GM21786 (cell line): ENCODE measurements at regions not wholly inside any gene's neighbourhood (a gene's known extent, or its start where the extent isn't known, plus 50 kb on each side); places are given as distances from the start of the nearest gene placed in this dataset.

ENCODE experiments used
- ATAC-seq: cut with Tn5 transposase; IDR thresholded peaks from one replicate; pipeline ENCODE4 v1.9.1; 2021; ENCODE audit not compliant: unreplicated experiment

DNA sequence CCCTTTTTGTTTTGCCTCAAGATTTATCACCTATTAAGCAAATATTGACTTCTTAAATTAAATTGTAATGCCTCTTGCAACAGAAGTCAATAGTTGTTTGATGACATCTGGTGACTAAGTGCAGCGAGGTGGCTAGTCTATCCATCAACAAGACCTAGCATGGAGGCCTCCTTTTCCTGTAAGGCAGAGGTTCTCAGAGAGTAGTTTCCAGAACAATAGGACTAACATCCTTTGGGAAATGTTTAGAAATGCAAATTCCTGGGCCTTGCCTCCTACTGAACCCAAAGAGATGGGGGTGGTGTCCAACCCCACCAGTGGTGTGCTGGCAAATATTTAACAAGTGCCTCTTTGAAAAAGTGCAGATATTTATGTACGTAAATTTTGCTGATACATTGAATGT lies 143.7 kb downstream of the SCP2D1 start:
- no peak for ATAC-seq

DNA sequence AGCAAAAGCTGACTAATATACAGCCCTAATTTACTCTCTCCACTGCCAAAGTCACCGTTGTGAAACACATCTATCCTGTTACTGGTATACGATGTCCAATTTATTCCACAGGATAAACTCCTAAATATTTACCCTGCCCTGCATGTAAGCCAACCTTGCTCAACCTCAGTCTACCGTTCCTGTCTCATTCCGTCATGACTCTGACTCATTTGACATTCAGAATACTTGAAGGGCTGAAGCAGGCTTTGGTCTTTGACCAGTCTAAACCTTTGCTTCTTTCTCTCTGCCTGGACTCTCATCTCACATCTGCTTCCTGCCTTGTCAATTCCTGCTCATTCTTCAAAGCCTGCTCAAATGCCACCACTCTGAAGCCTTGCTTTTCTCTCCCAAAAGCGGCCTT lies 157.5 kb downstream of the SCP2D1 start:
- ATAC-seq = no peak

DNA sequence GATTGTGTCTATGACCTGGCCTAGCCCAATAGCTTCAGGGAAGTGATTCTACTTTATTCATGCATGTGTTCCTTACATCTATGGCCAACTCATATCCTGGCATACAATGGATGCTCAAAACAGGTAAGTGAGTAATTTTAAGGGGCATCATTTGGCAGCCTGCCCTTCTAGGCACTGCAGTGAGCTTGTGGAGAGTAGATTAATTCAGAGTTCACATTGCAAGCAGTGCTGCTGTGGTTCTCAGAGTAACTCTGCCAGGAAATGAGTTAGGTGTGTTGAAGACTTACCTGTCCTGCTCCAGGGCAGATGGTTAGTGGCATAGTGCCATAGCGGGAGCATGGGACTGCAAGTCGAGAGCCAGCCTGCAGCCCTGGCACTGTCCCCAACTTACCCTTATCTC lies 158.0 kb downstream of the SCP2D1 start:
- no peak for ATAC-seq

DNA sequence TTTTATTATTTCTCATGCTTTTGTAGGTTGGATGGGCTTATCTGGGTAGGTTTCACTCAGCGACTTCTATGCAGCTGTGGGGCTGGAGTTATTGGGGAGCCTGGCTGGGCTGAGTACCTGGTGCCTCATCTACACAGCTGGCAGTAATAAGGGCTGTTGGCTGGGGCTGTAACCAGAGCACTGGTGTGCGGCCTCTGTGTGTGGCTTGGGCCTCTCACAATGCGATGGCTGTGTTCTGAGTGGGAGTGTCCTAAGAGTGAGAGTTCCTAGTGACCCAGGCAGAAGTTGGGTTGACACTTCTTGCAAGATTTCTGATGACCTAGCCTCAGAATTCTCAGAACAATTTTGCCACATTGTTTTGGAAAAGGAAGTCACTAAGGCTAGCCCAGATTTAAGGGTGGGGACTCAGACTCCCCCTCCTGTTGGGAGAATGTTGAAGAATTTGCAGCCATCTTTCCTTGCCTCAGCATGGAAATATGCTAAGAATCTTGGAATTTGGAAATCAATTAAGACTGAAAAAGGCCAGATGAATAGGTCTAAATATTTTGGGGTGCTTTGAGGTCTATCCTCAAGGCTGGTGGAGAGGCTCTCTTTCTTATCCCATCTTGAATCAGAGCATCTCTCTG lies 158.8 kb downstream of the SCP2D1 start:
- ATAC-seq = no peak

DNA sequence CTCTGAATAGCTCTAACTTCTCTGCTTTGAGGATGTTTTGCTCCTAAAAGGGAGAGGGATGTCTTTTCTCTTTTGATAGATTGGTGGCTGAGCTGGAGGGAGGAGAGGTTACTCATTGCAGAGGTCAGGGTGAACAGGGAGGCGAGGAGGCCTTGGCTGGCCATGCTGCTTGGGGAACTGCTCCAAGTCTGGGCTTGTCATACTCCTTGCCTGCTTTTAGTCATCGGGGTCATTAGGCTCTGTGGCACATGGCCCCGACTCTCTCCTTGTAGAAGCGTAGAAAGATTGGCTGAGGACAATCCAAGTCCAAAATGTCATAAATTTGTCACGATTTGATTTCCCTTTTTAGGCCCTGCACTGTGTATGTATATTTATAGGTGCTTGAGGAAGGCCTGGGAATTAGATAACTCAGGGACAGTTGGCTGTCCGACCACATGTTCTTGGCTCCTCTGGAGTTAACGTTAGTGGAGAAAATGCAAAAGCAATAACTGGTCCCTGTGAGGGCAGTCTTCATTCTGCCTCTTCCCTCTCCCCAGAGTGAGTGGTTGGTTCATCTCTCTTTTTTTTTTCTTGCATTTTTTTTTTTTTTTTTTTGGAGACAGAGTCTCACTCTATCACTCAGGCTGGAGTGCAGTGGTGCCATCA lies 160.1 kb downstream of the SCP2D1 start:
- no peak for ATAC-seq

DNA sequence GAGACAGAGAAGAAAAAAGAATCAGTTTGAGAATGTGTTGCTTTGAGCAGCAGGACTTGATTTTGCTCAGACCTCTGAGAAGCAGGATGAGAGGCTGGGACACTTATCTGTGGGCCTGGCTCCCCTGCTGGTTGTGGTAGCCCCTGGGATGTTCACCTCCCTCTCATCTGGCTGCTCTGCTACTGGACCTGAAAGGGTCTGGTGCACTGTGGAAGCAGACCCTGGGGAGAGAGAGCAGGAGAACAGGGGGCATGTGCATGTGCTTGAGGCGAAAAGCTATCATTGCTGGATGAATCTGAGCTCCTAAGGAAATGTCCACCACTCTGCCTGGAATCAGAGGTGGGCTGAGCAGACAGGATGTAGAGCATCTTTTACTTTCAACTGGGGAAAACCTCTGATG lies 161.1 kb downstream of the SCP2D1 start:
- ATAC-seq = no peak

DNA sequence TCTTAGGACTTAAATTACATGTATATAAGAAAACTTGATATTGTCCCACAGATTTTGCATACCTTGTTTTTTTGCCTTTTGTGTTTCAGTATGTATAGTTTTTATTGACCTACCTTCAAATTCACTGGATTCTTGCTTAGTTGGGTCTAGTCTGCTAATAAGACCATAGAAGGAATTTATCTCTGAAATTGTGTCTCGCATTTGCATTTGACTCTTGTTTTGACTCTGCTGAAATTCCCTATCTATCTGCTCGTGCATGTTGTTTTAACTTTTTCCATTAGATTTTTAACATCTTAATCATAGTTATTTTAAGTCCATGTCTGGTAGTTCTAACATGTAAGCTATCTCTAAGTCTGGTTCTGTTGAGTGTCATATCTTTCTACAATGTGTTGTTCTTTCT lies 163.9 kb downstream of the SCP2D1 start:
- ATAC-seq = no peak

DNA sequence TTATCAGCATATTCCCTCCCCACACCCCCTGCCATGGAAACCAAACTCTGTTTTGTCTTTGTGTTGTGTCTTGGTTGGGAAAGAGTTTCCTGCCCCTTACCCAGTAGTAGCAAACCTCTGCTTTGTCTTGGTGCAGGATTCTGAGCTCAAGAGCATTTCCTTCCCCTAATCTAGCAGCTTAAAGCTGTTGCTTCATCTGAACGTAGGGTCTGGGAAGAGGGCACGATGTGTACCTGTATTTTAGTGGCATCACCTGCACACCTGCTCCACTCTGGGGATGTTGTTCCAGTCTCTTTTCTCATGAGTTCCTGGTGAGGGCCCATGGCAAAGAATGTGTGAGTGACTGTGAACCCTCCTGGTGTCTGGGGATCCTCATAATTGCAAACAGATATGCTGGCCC lies 164.7 kb downstream of the SCP2D1 start:
- ATAC-seq = no peak

DNA sequence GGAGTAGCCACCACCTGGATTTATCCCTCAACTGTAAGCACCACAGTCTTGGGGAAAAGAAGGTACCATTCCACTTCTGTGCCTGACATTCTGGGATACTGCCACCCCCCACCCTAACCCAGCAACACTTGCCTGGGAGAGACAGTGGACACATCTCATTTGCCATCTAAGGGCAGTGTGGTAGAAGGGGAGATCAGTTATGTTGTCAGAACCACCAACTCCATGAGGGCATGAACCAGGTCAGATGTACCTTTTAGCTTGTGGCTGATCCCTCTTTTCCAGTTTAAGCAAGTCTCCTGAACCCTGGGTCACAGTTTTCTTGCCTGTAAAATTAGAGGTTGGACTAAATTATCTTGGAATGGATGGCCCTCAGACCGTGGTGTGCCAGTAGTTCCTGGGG lies 165.5 kb downstream of the SCP2D1 start:
- ATAC-seq = no peak

DNA sequence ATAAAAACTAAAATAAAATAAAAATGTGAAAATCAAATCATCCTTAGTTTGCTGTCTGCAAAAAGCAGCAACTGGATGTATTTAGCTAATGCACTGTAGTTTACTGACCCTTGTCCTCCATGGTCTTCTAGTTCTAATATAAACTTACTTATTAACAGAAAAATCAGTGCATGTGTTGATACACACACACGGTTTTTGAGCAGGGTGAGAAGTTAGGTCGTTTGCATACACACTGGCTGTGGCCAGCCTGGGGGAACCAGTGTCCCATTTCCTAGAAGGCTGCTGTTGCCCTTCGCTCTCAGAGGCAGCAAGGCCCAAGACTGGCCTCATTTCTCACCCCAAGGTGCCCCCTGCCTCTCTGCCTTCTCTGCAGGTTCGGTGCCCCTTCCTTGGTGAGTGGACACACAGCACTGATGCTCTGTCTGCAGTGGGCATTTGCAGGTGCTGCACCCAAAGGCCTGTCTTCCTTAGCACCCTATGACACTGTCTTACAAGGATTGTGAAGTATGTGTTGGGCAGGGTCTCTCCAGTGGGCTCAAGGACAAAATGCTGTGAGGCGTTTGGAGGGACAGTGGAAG lies 168.5 kb downstream of the SCP2D1 start:
- no peak for ATAC-seq

DNA sequence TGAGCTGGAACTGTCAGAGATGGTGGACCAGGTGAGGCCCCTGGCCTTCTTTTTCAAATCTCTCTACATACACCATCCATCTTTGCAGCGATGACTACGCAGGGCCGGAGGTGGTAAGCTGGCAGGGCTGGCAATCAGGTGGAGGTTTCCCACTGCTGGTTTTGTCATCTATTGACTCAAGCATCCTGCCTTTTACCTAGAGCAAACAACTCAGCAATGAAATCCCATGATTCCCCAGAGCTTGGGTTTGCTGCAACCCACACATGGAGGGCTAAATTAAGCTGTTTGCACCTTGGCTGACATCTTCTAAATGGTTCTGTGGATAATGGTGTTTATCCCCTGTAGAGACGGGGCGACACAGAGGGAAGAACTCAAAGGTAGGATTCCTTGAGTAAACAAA lies 170.2 kb downstream of the SCP2D1 start:
- ATAC-seq = no peak

DNA sequence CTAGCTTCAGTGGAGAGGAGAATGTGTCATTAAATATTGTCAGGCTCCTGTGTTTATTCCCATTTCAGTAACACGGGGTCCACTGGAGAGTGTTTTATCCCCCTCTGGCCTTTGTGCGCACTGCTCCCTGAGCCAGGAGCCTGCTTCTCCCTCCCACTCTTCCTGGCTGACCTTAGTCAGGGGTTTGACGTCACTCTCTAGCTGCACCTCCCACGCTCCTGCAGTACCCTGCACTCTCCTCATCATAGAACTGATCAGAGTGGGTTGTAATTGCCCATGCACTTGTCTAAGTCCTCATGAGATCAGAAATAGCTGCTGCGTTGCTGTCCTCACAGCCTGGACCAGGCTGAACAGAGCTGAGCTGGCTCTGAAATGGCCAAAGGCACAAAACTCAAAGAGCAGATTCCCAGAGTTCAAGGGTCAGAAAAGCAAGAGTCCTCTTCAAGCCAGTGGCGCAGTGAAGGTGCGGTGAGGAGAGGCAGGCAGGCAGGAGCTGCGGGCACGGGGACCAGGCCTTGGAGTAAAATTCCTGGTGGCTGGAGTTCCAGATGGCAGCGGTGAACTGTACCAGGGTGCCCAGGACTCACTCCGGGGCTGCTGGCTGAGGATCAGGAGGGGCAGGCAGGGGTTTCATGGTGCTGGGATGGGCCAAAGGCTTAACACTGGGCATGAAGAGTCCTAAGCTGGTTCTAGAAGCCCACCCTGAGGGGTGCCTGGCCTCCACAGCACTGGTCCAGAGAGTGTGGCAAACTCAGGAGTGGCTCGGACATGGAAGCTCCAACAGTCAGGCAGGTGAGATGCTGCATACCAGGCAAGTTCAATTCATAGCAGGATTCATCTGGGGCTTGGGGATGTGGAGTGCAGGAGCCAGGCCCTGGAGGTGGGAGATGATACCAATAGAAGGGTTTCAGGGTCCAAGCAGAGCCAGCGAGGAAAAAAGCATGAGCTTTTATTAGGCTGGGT lies 170.9 kb downstream of the SCP2D1 start:
- no peak for ATAC-seq

DNA sequence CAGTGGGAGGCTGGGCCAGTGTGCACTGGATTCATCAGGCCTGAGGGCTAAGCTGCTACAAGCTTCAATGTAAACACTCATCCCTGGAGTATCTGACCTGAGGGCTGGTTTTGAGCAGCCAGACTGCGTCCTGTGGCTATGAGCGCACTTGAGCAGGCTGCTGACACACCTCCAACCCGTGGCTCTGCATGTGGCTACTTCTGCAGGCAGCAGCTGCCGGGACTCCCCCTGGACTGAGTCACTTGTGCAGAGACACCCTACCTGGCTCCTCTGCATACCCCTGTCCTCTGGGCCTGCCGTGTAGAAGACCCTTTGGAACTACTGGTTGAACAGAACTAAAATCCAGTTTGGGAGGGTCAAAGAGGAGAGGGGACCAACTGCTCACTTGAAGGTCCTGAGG lies 172.0 kb downstream of the SCP2D1 start:
- no peak for ATAC-seq

DNA sequence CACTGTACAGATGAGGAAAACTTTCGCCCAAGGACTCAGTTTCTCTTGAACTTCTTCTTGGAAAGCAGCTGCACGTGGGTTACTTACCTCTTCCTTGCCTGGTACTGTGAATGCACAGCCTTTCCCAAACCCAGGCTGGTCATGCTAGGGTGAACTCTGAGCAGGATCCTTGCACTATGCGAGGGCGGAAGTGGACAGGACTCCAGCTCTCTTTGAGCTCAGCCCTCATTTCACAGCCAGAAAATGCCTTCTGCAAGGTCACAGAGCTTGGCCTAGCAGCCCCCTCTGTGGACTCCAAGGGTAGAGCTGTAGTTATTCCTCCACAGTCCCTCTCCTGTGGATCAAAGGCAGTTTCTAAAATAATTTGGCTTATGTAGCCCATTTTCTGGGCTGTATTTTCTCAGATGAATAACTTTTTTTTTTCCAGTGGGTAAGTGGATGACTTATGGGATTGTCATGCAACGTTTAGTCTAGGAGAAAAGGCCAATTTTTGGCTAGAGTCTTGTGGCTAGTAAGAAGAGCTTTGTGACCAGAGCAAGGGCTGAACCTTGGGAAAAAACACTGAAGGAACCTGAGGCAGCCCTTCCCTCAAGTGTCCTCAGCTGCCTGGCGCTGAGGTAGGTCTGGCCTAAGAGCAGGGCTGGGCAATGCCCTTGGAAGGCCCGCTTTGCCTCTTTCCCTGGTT lies 172.7 kb downstream of the SCP2D1 start:
- no peak for ATAC-seq

DNA sequence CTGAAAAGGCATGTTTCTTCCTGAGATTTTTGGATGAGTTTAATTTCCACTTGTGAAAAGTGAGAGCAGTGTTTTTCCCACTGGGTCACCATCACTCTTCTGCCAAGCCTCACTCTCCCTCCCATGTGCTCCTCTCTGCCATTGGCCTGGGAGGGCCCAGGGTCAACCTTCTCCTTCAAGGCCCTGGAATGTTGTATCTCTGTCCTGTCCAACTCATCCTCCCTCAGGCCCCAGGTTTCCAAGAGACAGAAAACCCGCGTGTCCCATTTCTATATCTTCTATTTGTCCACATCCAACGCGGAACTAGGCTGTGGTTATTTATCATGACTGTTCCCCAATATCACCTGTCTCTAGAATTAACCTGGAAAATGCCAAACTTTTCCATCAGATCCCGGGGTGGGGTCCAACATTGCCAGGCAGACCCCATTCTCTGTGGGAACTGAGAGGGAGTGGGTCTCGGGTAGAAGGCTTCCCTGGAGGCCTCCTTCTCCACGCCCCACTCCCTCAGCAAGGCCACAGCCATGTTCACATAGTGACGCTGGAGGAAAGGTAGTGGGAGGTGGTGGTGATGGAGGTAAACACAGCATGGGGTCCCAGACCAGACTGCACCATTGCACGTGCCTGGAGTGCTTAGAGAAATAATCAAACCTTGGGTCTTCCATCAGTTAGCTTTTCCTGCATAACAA lies 173.5 kb downstream of the SCP2D1 start:
- no peak for ATAC-seq

DNA sequence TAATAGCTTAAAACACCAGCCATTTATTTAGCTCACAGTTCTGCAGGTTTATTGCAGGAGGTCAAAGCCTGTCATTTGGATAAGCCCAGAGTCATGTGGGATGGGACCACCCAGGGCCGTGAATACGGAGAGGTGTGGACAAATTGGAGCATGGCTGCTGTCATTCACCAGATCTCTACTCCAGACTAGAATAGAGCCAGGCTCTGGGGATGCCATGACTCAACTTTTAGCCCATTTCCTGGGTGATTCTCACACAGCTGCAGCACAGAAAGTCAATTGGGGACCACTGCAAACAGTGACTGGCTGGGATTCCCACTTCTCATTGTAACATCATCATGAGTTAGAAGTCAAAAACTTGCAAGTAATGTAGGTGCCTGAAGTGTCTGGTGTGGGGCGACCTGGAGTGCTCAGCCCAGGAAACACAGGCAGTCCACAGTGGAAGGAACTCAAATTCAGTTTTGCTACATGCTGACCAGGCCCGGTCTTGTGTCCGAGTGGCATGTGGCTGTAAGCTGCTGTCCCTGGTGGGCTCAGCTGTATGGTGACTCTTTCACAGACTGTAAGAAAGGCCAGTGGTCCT lies 174.3 kb downstream of the SCP2D1 start:
- ATAC-seq = no peak

DNA sequence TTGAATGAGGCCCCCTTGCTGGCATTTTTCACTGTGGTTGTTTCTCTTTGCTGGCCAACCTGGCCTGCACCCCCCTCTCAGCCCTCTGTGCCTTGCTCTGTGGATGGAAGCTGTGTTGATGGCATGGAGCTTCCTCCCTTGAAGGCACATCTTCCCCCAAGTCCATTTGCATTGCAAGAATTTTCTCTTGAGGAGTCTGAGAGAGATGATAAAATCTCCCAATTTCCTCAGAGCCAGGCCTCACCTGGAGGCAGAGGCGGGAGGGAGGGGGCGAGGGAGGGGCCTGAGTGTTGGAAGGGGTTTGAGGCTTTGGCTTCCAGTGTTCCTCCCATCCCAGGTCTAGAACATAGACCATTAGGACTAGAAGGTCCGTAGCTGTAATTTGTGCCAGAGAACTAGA lies 175.1 kb downstream of the SCP2D1 start:
- ATAC-seq = no peak

DNA sequence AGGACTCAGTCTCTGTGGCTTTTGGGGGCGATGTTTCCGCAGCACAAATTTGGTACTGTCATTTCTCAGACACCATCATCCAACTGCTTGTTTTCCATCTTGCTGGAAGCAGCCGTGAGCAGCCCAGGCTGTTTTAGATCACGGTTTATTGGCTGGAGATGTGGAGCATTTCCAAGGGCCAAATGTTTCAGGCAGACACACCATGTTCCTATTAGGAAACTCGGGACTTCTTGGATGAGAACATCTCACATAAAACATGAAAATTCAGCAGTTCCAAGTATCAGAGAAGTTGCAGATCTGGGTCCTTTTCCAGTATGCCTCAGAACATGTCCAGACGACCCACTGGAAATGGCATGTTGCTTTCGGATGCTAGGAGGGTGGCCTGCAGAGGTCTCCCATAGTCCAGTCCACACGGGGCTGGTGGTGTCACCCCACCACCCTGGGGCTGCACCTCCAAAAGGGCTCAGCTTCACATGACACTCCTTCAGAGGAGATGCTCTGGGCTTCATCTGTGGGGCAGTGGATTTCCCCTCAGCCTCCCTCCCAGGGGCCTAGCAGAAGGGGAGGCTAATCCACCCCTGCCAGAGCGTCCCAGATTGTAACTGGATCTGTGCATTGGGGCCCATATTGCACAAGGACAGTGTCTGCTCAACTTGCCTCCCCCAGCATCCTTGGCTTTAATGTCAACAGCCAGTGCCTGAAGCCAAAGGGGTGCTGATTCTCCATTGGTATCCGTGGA lies 176.3 kb downstream of the SCP2D1 start:
- ATAC-seq = no peak

DNA sequence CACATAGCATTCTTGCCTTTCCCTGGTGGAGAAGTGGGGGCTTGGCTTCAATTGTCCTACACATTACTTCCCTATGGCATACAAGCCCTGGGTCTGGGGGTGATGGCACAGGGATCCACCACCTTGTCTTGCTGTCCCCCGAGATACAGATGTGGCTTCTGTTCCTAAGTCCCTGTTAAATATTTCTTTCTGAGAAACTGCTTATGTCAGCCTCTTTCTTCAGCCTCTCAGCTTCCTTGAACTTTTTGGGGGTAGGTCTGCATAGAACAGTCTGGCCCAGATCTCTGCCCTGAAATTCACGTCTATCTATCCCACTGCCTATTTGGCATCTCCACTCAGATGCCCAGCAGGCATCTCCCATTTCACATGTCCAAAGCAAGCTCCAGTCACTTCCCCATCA lies 177.4 kb downstream of the SCP2D1 start:
- no peak for ATAC-seq
